Activated CD8-positive, alpha-beta T cell treated with anti-CD3 and anti-CD28 coated beads for 36 hours (primary cell): ENCODE measurements at regions not wholly inside any gene's neighbourhood (a gene's known extent, or its start where the extent isn't known, plus 50 kb on each side); places are given as distances from the start of the nearest gene placed in this dataset.

Experiments
- ATAC-seq: fragments of 200-7000 bp; cut with Tn5 transposase; one replicate; pipeline ENCODE4 v1.10.0; 2021; ENCODE audit warnings: mild to moderate bottlenecking, moderate library complexity
- CTCF ChIA-PET: fragments of 350-600 bp; sonication (Branson Sonifier 250); formaldehyde crosslinking; loops from one replicate; lab custom pipeline; 2021; ENCODE audit warnings: antibody characterized with exemption; lab: Charles Lee
- POLR2A ChIA-PET: fragments of 350-600 bp; sonication (Branson Sonifier 250); formaldehyde crosslinking; loops from one replicate; lab custom pipeline; 2021; ENCODE audit warnings: antibody characterized with exemption; lab: Charles Lee
- DNase-seq: peaks from one replicate; pipeline ENCODE4 v3.0.0-alpha.2; 2020
- H3K27ac Mint-ChIP-seq: one replicate; pipeline ENCODE4 v1.8.0; 2021; ENCODE audit warnings: mild to moderate bottlenecking, mixed read lengths
- H3K27me3 Mint-ChIP-seq: one replicate; pipeline ENCODE4 v1.8.0; 2021; ENCODE audit warnings: mixed read lengths
- H3K36me3 Mint-ChIP-seq: one replicate; pipeline ENCODE4 v1.8.0; 2021; ENCODE audit warnings: low read depth, mixed read lengths
- H3K4me1 Mint-ChIP-seq: one replicate; pipeline ENCODE4 v1.8.0; 2021; ENCODE audit warnings: low read depth, mixed read lengths
- H3K4me3 Mint-ChIP-seq: one replicate; pipeline ENCODE4 v1.8.0; 2021; ENCODE audit warnings: mild to moderate bottlenecking, moderate library complexity, mixed read lengths
- H3K9me3 Mint-ChIP-seq: one replicate; pipeline ENCODE4 v1.8.0; 2021; ENCODE audit warnings: mixed read lengths
- intact Hi-C: fragments of 100-400 bp; cut with micrococcal nuclease; formaldehyde crosslinking; loops from one replicate; pipeline ENCODE4 v1.10.0; 2022
- TF ChIP-seq, protein P1 (sequence below): fragments of 200-600 bp; IDR thresholded peaks from one replicate; pipeline ENCODE4 v1.8.0; 2022; ENCODE audit warnings: antibody characterized with exemption, mild to moderate bottlenecking

- intact Hi-C loops: no loop called here
- Mint-ChIP-seq H3K36me3 (no peaks in the 10 kb centered on the region), H3K27ac (no peak overlapping the region), H3K27me3 (peaks cover 10% of the 10 kb centered on the region), H3K4me3 (no peak overlapping the region), H3K4me1 (peaks cover 20% of the 10 kb centered on the region), H3K9me3 (no peaks in the 10 kb centered on the region)
- DNase-seq (no peak), ATAC-seq (no peak)
- POLR2A ChIA-PET: no interaction called here
- CTCF ChIA-PET: no interaction called here
- TF ChIP-seq, protein P1, sequence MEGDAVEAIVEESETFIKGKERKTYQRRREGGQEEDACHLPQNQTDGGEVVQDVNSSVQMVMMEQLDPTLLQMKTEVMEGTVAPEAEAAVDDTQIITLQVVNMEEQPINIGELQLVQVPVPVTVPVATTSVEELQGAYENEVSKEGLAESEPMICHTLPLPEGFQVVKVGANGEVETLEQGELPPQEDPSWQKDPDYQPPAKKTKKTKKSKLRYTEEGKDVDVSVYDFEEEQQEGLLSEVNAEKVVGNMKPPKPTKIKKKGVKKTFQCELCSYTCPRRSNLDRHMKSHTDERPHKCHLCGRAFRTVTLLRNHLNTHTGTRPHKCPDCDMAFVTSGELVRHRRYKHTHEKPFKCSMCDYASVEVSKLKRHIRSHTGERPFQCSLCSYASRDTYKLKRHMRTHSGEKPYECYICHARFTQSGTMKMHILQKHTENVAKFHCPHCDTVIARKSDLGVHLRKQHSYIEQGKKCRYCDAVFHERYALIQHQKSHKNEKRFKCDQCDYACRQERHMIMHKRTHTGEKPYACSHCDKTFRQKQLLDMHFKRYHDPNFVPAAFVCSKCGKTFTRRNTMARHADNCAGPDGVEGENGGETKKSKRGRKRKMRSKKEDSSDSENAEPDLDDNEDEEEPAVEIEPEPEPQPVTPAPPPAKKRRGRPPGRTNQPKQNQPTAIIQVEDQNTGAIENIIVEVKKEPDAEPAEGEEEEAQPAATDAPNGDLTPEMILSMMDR: no peak
Observed at GRCh38 chr14:97074456-97074855, 277.3 kb downstream of the VRK1 start.

DNA sequence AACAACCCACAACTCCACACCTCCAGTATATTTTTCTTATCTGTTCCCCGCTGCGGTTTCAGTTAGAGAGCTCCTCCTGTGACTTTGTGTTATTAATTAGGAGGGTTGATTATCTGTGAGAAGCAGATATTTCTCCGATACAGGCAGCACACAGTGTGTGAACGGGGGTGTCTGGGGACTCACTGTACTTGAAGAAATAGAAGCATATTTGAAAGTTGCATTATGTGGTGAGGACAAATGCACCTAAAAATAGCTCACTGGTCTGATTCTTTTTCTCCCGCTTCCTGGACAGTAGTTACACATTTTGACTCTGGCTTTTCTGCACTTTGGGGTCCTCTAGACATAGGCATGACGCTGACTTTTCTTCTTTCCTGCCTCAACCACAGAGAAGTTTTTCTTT is 277.7 kb downstream of the VRK1 start:
- Mint-ChIP-seq H3K36me3 (no peaks in the 10 kb centered on the region), H3K27ac (no peak overlapping the region), H3K9me3 (no peaks in the 10 kb centered on the region), H3K4me1 (peaks cover 20% of the 10 kb centered on the region), H3K27me3 (peaks cover 10% of the 10 kb centered on the region), H3K4me3 (no peak overlapping the region)
- TF ChIP-seq, protein P1: no peak
- ChIA-PET CTCF (interaction anchor here (0.8 kb wide), 1 partner anchor 21 kb away, joined by 3 read pairs; no protein-coding TSS in a partner anchor), POLR2A (no interaction called here)
- no peak for ATAC-seq
- intact Hi-C loops: no loop called here
- DNase-seq: no peak

DNA sequence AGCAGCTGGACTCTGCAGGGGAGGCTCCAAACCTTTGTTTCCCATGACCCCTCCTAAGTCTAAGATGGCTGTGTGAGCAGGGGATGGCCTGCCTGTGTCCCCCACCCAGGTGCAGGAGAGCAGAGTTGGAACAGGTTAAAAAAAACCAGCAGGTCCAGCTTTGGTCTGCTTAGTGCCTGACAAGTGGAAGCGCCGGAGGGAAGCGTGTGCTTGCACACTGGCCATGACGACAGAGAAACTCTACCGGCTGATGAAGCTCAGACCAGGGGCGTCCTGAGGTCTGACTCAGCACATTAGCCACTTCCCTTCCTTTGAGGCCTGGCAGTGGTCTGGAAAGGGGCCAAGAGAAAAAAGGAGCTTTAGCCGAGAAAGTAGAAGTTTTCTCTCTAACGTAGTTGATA is 280.1 kb downstream of the VRK1 start:
- H3K27me3 Mint-ChIP-seq: peaks cover 10% of the 10 kb centered on the region
- DNase-seq (peak; percentile 59), ATAC-seq (peak; percentile 68)
- ChIA-PET POLR2A (no interaction called here), CTCF (no interaction called here)
- H3K9me3 Mint-ChIP-seq: no peaks in the 10 kb centered on the region
- H3K27ac Mint-ChIP-seq: no peak overlapping the region
- H3K4me3 Mint-ChIP-seq: no peak overlapping the region
- H3K36me3 Mint-ChIP-seq: no peaks in the 10 kb centered on the region
- TF ChIP-seq, protein P1: no peak
- H3K4me1 Mint-ChIP-seq: peaks cover 20% of the 10 kb centered on the region
- intact Hi-C loops: no loop called here

GRCh38 chr14:97077687-97078086 is 280.5 kb downstream of the VRK1 start:
- DNase-seq (peak; percentile 13), ATAC-seq (no peak)
- peaks cover 10% of the 10 kb centered on the region for H3K27me3 Mint-ChIP-seq
- H3K9me3 Mint-ChIP-seq: no peaks in the 10 kb centered on the region
- H3K4me3 Mint-ChIP-seq: no peak overlapping the region
- intact Hi-C loops: no loop called here
- CTCF ChIA-PET: no interaction called here
- H3K36me3 Mint-ChIP-seq: no peaks in the 10 kb centered on the region
- TF ChIP-seq, protein P1: no peak
- peaks cover 20% of the 10 kb centered on the region for H3K4me1 Mint-ChIP-seq
- POLR2A ChIA-PET: no interaction called here
- no peak overlapping the region for H3K27ac Mint-ChIP-seq

GRCh38 chr14:97080991-97081390 is 283.8 kb downstream of the VRK1 start:
- Mint-ChIP-seq H3K4me1 (peaks cover 10% of the 10 kb centered on the region), H3K9me3 (no peaks in the 10 kb centered on the region), H3K4me3 (no peak overlapping the region), H3K27me3 (peaks cover 8% of the 10 kb centered on the region), H3K36me3 (no peaks in the 10 kb centered on the region), H3K27ac (no peak overlapping the region)
- POLR2A ChIA-PET: no interaction called here
- CTCF ChIA-PET: no interaction called here
- intact Hi-C loops: no loop called here
- TF ChIP-seq, protein P1: no peak
- DNase-seq: no peak
- no peak for ATAC-seq
